Retinal pigment epithelial cell (primary cell): ENCODE measurements at regions not wholly inside any gene's neighbourhood (a gene's known extent, or its start where the extent isn't known, plus 50 kb on each side); places are given as distances from the start of the nearest gene placed in this dataset.
"Not testable (repeated sequence)": the region's sequence is repeated elsewhere in the genome, so short reads cannot be mapped to it uniquely, and the experiment has no call there.

Experiments used
- DNase-seq: peaks from one replicate; pipeline ENCODE4 v3.0.0-alpha.2; 2010; ENCODE audit warnings: low read depth
- H3K4me3 ChIP-seq: 2 replicates; pipeline ENCODE4 v1.5.1; 2011; ENCODE audit warnings: mild to moderate bottlenecking, low read length, control low read depth, moderate library complexity
- CTCF ChIP-seq: conservative IDR thresholded peaks from 2 replicates; pipeline ENCODE4 v1.5.1; 2011; ENCODE audit warnings: low read depth, low read length, control low read depth, inconsistent platforms

- DNase-seq: no peak
- TF ChIP-seq CTCF: no peak
- no peak overlapping the region for H3K4me3 ChIP-seq
Observed at GRCh38 chr4:81590596-81590995, 118.9 kb upstream of the RASGEF1B start.

- no peak overlapping the region for H3K4me3 ChIP-seq
- TF ChIP-seq CTCF: no peak
- no peak for DNase-seq
Observed at GRCh38 chr4:81589262-81589661, 117.6 kb upstream of the RASGEF1B start.

- DNase-seq: no peak
- no peak overlapping the region for H3K4me3 ChIP-seq
- TF ChIP-seq CTCF: no peak
Observed at GRCh38 chr4:81586706-81587105, 115.0 kb upstream of the RASGEF1B start.

GRCh38 chr4:81580994-81581374 is 109.3 kb upstream of the RASGEF1B start:
- not testable (repeated sequence) for DNase-seq, H3K4me3 ChIP-seq

- DNase-seq: no peak
- no peak overlapping the region for H3K4me3 ChIP-seq
- no peak for TF ChIP-seq CTCF
Observed at GRCh38 chr4:81580346-81580993, 108.8 kb upstream of the RASGEF1B start.

- no peak for TF ChIP-seq CTCF
Observed at GRCh38 chr4:81577392-81577791, 105.7 kb upstream of the RASGEF1B start.

GRCh38 chr4:81574991-81575390 is 103.3 kb upstream of the RASGEF1B start:
- DNase-seq: no peak
- no peak for TF ChIP-seq CTCF

More at GRCh38 chr4:81577392-81577791, 105.7 kb upstream of the RASGEF1B start:
- no peak for DNase-seq
- H3K4me3 ChIP-seq: no peak overlapping the region

More at GRCh38 chr4:81574991-81575390, 103.3 kb upstream of the RASGEF1B start:
- H3K4me3 ChIP-seq: no peak overlapping the region
